Gastrocnemius medialis (tissue), 4 donors: ENCODE measurements at regions not wholly inside any gene's neighbourhood (a gene's known extent, or its start where the extent isn't known, plus 50 kb on each side); places are given as distances from the start of the nearest gene placed in this dataset.

Experiments
- POLR2A ChIP-seq, 2 donors: fragments of 450-650 bp; IDR thresholded peaks; one replicate each; pipeline ENCODE4 v1.6.1; 2017; ENCODE audit warnings: antibody characterized with exemption in 2 of 2, mild to moderate bottlenecking in 2 of 2, moderate library complexity in 2 of 2
- TF ChIP-seq, protein P1 (sequence below), 5 experiments: fragments of 450-650 bp in 3 of 5; fragments of 200-600 bp in 2 of 5; sonication (generic) in 2 of 5; IDR thresholded peaks in 4 of 5; conservative IDR thresholded peaks in 1 of 5; 1 replicate in 4 of 5; 2 replicates in 1 of 5; pipeline ENCODE4 v1.5.1; 2016 to 2019; ENCODE audit warnings: antibody characterized with exemption in 5 of 5, mild to moderate bottlenecking in 3 of 5, moderate library complexity in 3 of 5

GRCh38 chr3:103367481-103367880 lies 932.7 kb downstream of the ZPLD1 start:
- TF ChIP-seq, protein P1, sequence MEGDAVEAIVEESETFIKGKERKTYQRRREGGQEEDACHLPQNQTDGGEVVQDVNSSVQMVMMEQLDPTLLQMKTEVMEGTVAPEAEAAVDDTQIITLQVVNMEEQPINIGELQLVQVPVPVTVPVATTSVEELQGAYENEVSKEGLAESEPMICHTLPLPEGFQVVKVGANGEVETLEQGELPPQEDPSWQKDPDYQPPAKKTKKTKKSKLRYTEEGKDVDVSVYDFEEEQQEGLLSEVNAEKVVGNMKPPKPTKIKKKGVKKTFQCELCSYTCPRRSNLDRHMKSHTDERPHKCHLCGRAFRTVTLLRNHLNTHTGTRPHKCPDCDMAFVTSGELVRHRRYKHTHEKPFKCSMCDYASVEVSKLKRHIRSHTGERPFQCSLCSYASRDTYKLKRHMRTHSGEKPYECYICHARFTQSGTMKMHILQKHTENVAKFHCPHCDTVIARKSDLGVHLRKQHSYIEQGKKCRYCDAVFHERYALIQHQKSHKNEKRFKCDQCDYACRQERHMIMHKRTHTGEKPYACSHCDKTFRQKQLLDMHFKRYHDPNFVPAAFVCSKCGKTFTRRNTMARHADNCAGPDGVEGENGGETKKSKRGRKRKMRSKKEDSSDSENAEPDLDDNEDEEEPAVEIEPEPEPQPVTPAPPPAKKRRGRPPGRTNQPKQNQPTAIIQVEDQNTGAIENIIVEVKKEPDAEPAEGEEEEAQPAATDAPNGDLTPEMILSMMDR (IDR thresholded peaks at IDR 0.05 in 4 of 5, conservative IDR thresholded peaks at IDR 0.05 in 1 of 5): no peak
- no peak for TF ChIP-seq POLR2A (IDR thresholded peaks at IDR 0.05)
